ENCODE measurements at regions not wholly inside any gene's neighbourhood (a gene's known extent, or its start where the extent isn't known, plus 50 kb on each side); places are given as distances from the start of the nearest gene placed in this dataset.

GRCh38 chr18:22838221-22838620 lies 94.9 kb upstream of the RBBP8 start:
- H3K36me3 ChIP-seq: no peaks in the 10 kb centered on the region
- no peaks in the 10 kb centered on the region for H3K9me3 ChIP-seq
- no peak for DNase-seq (ENCODE audit: low spot score)
- 94% methylated on average over 1 of the region's 1 CpG for WGBS
- H3K4me1 ChIP-seq (replicated peaks): no peaks in the 10 kb centered on the region
- intact Hi-C loops (cut with DNase I): no loop called here
- TF ChIP-seq POLR2AphosphoS5 (IDR thresholded peaks at IDR 0.05) (no peak), CTCF (IDR thresholded peaks at IDR 0.05) (no peak), POLR2A (IDR thresholded peaks at IDR 0.05) (no peak)
- no peak overlapping the region for H3K27ac ChIP-seq
- H3K27me3 ChIP-seq (replicated peaks; ENCODE audit: insufficient read depth): no peaks in the 10 kb centered on the region
- H3K4me3 ChIP-seq: no peak overlapping the region

GRCh38 chr18:22838639-22839277 lies 94.4 kb upstream of the RBBP8 start:
- Histone ChIP-seq H3K4me3 (no peak overlapping the region), H3K27me3 (replicated peaks; ENCODE audit: insufficient read depth) (no peaks in the 10 kb centered on the region), H3K9me3 (no peaks in the 10 kb centered on the region), H3K27ac (no peak overlapping the region), H3K4me1 (replicated peaks) (no peaks in the 10 kb centered on the region), H3K36me3 (no peaks in the 10 kb centered on the region)
- intact Hi-C loops (cut with DNase I): no loop called here
- TF ChIP-seq POLR2AphosphoS5 (IDR thresholded peaks at IDR 0.05) (no peak), CTCF (IDR thresholded peaks at IDR 0.05) (no peak), POLR2A (IDR thresholded peaks at IDR 0.05) (no peak)
- 33% methylated on average over 7 of the region's 7 CpGs for WGBS
- DNase-seq (ENCODE audit: low spot score): no peak

GRCh38 chr18:22839340-22839821 lies 93.7 kb upstream of the RBBP8 start:
- no peaks in the 10 kb centered on the region for H3K36me3 ChIP-seq
- H3K9me3 ChIP-seq: no peaks in the 10 kb centered on the region
- H3K4me3 ChIP-seq: no peak overlapping the region
- TF ChIP-seq CTCF (IDR thresholded peaks at IDR 0.05) (no peak), POLR2A (IDR thresholded peaks at IDR 0.05) (no peak), POLR2AphosphoS5 (IDR thresholded peaks at IDR 0.05) (no peak)
- 46% methylated on average over 2 of the region's 2 CpGs for whole genome bisulfite sequencing
- H3K4me1 ChIP-seq (replicated peaks): no peaks in the 10 kb centered on the region
- no peak overlapping the region for H3K27ac ChIP-seq
- DNase-seq (ENCODE audit: low spot score): no peak
- no peaks in the 10 kb centered on the region for H3K27me3 ChIP-seq (replicated peaks; ENCODE audit: insufficient read depth)
- intact Hi-C loops (cut with DNase I): no loop called here

GRCh38 chr18:22840606-22841144 lies 92.5 kb upstream of the RBBP8 start:
- Histone ChIP-seq H3K36me3 (no peaks in the 10 kb centered on the region), H3K4me1 (replicated peaks) (no peaks in the 10 kb centered on the region), H3K27me3 (replicated peaks; ENCODE audit: insufficient read depth) (no peaks in the 10 kb centered on the region), H3K4me3 (no peak overlapping the region), H3K9me3 (no peaks in the 10 kb centered on the region), H3K27ac (no peak overlapping the region)
- DNase-seq (ENCODE audit: low spot score): no peak
- TF ChIP-seq POLR2AphosphoS5 (IDR thresholded peaks at IDR 0.05) (no peak), CTCF (IDR thresholded peaks at IDR 0.05) (no peak), POLR2A (IDR thresholded peaks at IDR 0.05) (no peak)
- WGBS: 84% methylated on average over 3 of the region's 3 CpGs
- intact Hi-C loops (cut with DNase I): no loop called here

- H3K9me3 ChIP-seq: no peaks in the 10 kb centered on the region
- WGBS: 61% methylated on average over 2 of the region's 2 CpGs
- H3K36me3 ChIP-seq: no peaks in the 10 kb centered on the region
- DNase-seq (ENCODE audit: low spot score): no peak
- TF ChIP-seq POLR2A (IDR thresholded peaks at IDR 0.05) (no peak), CTCF (IDR thresholded peaks at IDR 0.05) (no peak), POLR2AphosphoS5 (IDR thresholded peaks at IDR 0.05) (no peak)
- intact Hi-C loops (cut with DNase I): no loop called here
- H3K4me1 ChIP-seq (replicated peaks): no peaks in the 10 kb centered on the region
- H3K4me3 ChIP-seq: no peak overlapping the region
- H3K27me3 ChIP-seq (replicated peaks; ENCODE audit: insufficient read depth): no peaks in the 10 kb centered on the region
- H3K27ac ChIP-seq: no peak overlapping the region
Observed at GRCh38 chr18:22841840-22842239, 91.3 kb upstream of the RBBP8 start.

Data from prostate gland (tissue), 2 donors.